Stimulated activated CD8-positive, alpha-beta memory T cell treated with anti-CD3 and anti-CD28 coated beads, Interleukin-4, amount 100 ng/mL, for 48 hours (primary cell): ENCODE measurements at regions not wholly inside any gene's neighbourhood (a gene's known extent, or its start where the extent isn't known, plus 50 kb on each side); places are given as distances from the start of the nearest gene placed in this dataset.
A peak's percentile ranks its signal among the peaks of the same experiment; 100 is the strongest.

ENCODE experiments used
- DNase-seq: peaks from one replicate; pipeline ENCODE4 v3.0.0-alpha.2; 2020

DNA sequence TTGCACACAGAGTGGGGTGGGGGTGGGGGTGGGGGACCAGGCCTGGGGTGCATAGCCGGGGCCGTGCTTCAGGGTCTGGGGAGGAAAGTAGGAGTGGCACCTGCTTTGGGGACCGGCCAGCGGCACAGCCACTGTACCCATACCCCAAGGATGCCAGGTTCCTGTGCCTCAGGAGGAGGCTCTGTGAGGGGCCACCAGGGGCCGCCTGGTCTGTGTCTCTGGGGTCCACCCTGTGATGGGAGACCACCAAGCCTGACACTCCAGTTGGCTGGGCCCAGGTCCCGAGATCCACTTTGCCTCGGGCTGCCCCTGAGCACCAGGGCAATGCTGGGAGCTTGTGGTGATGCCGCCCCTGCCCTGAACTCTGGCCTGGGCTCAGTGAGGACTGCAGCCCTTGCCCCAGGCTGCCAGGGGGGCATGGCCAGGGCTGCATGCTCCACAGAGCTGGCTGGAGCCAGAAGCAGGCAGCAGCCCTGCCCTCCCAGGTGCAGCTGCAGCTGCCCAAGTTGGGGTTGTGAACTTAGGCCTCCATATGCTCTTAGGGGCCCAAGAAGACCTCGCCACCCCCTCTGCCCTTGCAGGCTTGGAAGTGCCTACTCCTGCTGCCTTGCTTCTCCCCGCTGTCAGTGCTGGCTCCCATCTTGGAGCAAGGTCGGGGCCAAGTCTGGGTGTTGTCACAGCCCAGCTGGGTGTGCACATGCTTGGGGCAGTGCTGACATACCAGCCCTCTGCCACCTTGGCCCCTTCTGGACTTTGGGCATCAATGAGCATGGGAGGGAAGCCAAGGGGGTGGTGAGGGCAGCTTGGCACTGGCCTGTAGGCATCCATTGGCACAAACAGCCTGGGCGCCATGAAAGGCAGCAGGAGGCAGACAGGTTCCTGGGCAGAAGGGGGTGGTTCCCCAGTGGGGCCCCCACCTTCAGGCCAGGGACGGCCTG is 123.3 kb upstream of the THY1 start:
- peak; percentile 6 for DNase-seq

GRCh38 chr11:119540370-119541125 is 117.6 kb upstream of the THY1 start:
- DNase-seq: no peak

- DNase-seq: no peak
Observed at GRCh38 chr11:119539583-119539982, 116.6 kb upstream of the THY1 start.

DNA sequence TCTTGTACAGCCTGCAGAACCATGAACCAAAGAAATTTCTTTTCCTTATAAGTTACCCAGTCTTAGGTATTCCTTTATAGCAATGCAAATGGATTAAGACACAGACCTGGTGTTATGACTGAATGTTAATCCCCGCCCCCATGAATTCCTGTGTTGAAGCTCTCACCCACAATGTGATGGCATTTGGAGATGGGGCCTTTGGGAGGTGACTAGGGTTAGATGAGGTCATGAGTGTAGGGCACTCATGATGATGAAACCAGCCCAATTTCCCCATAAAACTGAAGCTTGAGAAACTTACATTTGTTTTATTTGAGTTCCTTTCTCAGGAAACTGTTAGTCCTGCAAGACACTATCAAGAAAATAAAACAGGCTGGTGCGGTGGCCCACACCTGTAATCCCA is 115.8 kb upstream of the THY1 start:
- DNase-seq: no peak

- DNase-seq: no peak
Observed at GRCh38 chr11:119537306-119538253, 114.6 kb upstream of the THY1 start.

DNA sequence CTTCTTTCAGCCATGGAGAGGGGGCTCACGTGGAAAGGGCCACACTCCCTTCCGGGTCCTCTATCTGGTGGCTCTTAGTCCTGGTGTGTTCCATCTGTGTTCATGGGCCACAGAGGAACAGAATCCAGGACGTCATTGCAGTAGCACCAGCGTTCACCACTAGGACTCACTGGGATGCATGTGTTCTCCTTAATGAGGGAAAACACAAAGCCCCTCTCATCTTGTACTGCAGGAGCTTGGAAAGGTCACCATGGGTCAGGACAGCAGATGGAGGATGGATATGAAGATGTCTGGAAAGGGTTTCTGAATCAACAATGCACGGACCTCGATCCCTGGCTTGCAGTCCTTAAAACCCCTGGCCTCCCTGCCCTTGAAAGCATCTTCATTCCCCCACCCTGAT is 113.8 kb upstream of the THY1 start:
- no peak for DNase-seq

DNA sequence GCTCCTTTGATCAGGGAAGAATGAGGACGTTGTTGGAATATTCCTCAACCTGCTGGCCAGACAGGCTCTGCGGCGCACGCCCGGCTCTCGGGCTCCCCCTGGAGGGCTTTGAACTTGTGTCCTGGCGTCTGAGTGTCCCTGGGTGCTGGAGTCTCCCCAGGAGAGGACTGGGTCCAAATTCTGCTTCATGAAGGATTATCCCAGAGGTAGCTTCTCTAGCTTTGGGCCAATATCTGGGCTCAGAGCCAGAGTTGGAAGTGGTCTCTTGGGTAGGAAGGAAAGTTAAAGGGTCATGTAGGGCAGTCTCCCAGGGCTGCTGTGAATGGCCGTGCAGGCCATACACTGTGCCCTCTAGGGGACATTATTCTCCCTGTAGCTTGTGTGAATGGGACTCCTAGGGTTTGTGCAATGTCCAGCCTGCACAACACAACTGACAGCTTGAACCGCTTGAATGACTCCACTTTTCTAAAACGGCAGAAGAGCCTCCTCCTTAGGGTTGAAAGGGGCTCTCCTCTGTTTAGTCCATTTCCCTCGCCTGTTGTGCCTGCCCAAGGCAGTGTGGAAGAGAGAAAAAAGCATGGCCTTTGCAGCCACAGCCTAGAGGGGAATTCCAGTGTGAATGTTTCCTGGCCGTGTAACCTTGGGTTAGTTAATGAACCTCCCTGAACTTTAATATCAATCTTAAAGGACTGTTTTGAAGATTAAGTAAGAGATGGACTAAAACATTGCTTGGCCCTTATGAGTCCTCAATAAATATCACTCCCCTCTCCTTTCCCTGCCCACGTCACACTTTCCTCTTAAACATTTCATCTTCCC is 111.2 kb upstream of the THY1 start:
- peak; percentile 86 for DNase-seq

GRCh38 chr11:119533462-119533861 is 110.5 kb upstream of the THY1 start:
- DNase-seq: no peak

GRCh38 chr11:119532551-119532950 is 109.6 kb upstream of the THY1 start:
- no peak for DNase-seq

DNA sequence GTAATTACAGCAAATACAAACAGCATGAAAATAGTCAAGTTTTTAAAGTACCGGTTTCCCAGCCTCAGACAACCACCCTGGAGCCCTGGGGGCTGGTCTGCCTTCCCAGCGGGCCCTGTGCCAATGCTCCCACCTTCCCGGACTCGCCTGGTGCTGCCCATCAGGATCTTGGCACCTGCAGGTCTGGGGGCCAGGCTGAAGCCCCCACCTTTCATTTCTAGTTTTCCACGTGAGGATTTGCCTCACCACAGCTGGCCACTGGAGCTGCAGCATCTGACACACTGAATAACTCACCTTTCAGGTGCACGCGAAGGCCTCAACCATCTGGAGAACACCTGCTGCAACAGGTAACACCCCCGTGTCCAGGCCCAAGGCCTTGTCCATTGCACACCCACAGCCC is 108.7 kb upstream of the THY1 start:
- no peak for DNase-seq

GRCh38 chr11:119531056-119531455 is 108.1 kb upstream of the THY1 start:
- DNase-seq: no peak

DNA sequence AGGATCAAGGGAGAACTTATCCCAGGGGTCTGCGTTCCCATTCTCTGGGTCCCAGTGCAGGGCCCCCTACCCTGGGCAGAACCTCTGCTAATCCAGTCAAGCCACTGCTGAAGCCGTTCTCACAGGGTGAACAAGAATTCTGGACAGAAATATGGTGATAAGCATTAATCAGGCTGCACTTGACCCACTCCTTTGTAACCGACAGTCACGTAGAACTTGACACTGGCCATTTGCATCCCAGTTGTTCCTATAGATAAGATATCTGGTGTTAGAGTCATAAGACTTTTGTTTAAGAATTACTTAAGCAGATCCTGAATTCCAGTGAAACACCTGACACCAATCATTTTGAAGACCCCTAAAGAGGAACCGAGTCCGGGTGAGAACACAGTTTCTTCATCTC is 107.5 kb upstream of the THY1 start:
- DNase-seq: no peak

GRCh38 chr11:119529936-119530335 is 107.0 kb upstream of the THY1 start:
- DNase-seq: no peak

GRCh38 chr11:119529063-119529845 is 106.3 kb upstream of the THY1 start:
- no peak for DNase-seq

GRCh38 chr11:119525867-119526196 is 102.9 kb upstream of the THY1 start:
- DNase-seq: no peak

DNA sequence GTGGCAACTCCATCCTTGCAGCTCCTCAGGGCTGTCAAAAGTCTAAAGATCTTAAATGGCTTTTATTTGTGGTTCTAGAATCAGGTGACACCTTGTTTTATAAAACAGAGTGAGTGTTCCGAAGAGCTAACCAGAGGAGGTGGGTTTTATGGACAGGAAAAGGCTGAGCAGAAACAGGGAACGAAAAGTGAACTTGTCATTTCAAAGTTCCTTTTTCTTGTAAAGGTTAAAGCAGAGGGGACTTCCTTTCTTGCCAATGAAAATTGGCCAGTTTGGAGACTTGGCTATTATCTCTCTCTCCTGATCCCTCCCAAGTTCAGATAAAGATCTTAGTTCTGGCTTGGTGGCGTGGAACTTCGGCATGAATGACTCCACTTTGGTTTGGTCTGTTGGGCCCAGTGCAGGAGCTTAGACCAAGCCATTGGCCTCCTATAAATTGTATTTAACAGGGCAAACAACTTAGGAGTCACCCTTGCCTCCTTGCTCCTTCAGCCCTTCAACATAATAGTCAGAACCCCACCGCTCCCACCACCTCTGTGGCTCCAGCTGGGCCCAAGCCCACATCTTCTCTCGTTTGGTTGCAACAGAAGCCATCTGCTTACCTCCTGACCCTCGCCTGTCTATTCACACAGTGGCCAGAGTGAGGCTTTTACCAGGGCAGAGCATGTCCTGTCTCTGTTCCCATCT is 102.4 kb upstream of the THY1 start:
- no peak for DNase-seq

GRCh38 chr11:119523539-119524157 is 100.7 kb upstream of the THY1 start:
- DNase-seq: no peak

GRCh38 chr11:119522609-119523008 is 99.6 kb upstream of the THY1 start:
- no peak for DNase-seq

DNA sequence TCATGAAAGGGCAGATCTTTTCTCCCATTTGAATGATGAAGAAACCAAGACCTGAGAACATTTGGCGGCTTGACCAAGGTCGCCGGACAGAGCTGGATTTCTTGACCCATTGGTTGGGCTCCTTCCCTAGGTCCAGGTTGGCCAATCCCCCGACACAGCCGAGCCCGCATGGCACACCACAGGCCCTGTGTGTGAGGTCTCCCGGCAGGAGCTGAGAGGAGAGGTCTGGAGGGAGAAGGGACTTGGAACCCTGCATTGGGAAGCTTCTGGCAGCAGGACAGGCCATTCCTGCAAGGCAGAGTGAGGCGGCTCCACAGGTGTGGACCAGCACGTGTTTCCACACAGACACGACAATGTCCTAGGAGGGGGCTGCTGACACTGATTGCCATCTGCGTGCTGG is 98.6 kb upstream of the THY1 start:
- no peak for DNase-seq

GRCh38 chr11:119520966-119521365 is 98.0 kb upstream of the THY1 start:
- DNase-seq: no peak
